ENCODE measurements at regions not wholly inside any gene's neighbourhood (a gene's known extent, or its start where the extent isn't known, plus 50 kb on each side); places are given as distances from the start of the nearest gene placed in this dataset.

DNA sequence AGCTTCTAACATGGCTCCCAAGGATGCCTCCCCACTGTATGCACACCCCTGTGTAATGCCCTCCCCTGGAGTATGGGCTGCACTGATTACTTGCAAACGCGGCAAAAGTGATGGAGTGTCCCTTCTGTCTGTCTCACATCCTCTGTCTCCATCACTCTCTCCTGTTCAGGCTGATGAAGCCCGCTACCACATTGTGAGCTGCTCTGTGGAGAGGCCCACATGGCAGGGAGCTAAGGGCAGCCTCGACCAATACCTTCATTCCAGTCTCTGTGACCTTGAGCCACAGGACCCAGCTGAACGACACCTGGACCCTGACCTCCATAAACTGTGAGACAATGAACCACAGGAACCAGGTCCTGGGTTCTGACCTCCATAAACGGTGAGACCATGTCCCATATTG lies 154.1 kb upstream of the ETV3 start:
- H3K27me3 ChIP-seq (ENCODE audit: insufficient read depth), result peaks cover 26% of the 10 kb centered on the region; the same call in 1 of the 2 replicates
- H3K4me3 ChIP-seq (ENCODE audit: low read depth in 2 of 2, low read length in 1 of 2), result no peak overlapping the region
- H3K9me3 ChIP-seq, result no peaks in the 10 kb centered on the region
- no peak overlapping the region for H3K4me2 ChIP-seq
- H3K79me2 ChIP-seq (ENCODE audit: insufficient read depth), result no peaks in the 10 kb centered on the region
- H3F3A ChIP-seq (replicated peaks; ENCODE audit: insufficient read depth), result no peaks in the 10 kb centered on the region
- no peak overlapping the region for H3K27ac ChIP-seq (ENCODE audit: low read depth in 2 of 2, low read length in 1 of 2)
- H3K36me3 ChIP-seq (replicated peaks in 1 of 2; ENCODE audit: control insufficient read depth in 1 of 2, insufficient read depth in 2 of 2, low read length in 1 of 2), result no peaks in the 10 kb centered on the region
- TF ChIP-seq USF2 (IDR thresholded peaks at IDR 0.05; ENCODE audit: borderline replicate concordance, low read depth, low read length) (no peak), POLR2AphosphoS5 (IDR thresholded peaks at IDR 0.05; ENCODE audit: low read depth, low read length) (no peak), RCOR1 (IDR thresholded peaks at IDR 0.05; ENCODE audit: low read length) (no peak), GATA2 (CRISPR knock-in tag; IDR thresholded peaks at IDR 0.05) (no peak), IRF3 (IDR thresholded peaks at IDR 0.05; ENCODE audit: low read depth, low read length) (no peak), RAD21 (IDR thresholded peaks at IDR 0.05; ENCODE audit: low read length) (no peak), GABPA (IDR thresholded peaks at IDR 0.05; ENCODE audit: low read depth) (no peak), TAF1 (IDR thresholded peaks at IDR 0.05; ENCODE audit: borderline replicate concordance, low read depth, low read length) (no peak), EZH2phosphoT487 (IDR thresholded peaks at IDR 0.05; ENCODE audit: borderline replicate concordance, low read depth) (no peak)
- TF ChIP-seq, protein P1, sequence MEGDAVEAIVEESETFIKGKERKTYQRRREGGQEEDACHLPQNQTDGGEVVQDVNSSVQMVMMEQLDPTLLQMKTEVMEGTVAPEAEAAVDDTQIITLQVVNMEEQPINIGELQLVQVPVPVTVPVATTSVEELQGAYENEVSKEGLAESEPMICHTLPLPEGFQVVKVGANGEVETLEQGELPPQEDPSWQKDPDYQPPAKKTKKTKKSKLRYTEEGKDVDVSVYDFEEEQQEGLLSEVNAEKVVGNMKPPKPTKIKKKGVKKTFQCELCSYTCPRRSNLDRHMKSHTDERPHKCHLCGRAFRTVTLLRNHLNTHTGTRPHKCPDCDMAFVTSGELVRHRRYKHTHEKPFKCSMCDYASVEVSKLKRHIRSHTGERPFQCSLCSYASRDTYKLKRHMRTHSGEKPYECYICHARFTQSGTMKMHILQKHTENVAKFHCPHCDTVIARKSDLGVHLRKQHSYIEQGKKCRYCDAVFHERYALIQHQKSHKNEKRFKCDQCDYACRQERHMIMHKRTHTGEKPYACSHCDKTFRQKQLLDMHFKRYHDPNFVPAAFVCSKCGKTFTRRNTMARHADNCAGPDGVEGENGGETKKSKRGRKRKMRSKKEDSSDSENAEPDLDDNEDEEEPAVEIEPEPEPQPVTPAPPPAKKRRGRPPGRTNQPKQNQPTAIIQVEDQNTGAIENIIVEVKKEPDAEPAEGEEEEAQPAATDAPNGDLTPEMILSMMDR (IDR thresholded peaks at IDR 0.05), result no peak
- TF ChIP-seq, protein P2, sequence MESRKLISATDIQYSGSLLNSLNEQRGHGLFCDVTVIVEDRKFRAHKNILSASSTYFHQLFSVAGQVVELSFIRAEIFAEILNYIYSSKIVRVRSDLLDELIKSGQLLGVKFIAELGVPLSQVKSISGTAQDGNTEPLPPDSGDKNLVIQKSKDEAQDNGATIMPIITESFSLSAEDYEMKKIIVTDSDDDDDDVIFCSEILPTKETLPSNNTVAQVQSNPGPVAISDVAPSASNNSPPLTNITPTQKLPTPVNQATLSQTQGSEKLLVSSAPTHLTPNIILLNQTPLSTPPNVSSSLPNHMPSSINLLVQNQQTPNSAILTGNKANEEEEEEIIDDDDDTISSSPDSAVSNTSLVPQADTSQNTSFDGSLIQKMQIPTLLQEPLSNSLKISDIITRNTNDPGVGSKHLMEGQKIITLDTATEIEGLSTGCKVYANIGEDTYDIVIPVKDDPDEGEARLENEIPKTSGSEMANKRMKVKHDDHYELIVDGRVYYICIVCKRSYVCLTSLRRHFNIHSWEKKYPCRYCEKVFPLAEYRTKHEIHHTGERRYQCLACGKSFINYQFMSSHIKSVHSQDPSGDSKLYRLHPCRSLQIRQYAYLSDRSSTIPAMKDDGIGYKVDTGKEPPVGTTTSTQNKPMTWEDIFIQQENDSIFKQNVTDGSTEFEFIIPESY (IDR thresholded peaks at IDR 0.05; ENCODE audit: borderline replicate concordance, low read depth), result no peak
- no peaks in the 10 kb centered on the region for H3K4me1 ChIP-seq (ENCODE audit: control insufficient read depth in 1 of 2, insufficient read depth in 2 of 2, low read depth in 1 of 2, low read length in 1 of 2)
- CTCF ChIA-PET, result no interaction called here
- H3K9ac ChIP-seq, result no peak overlapping the region
- no peaks in the 10 kb centered on the region for H4K20me1 ChIP-seq (ENCODE audit: insufficient read depth)
- POLR2A ChIA-PET, result no interaction called here
- no peak overlapping the region for H2AFZ ChIP-seq (ENCODE audit: low read depth)
- H3K9me2 ChIP-seq, result no peaks in the 10 kb centered on the region
- WGBS (ENCODE audit: low lambda C conversion rate), result 6% methylated on average over 4 of the region's 6 CpGs
- DNase-seq, result no peak

- Histone ChIP-seq H3F3A (replicated peaks; ENCODE audit: insufficient read depth) (no peaks in the 10 kb centered on the region), H3K79me2 (ENCODE audit: insufficient read depth) (no peaks in the 10 kb centered on the region), H3K4me1 (ENCODE audit: control insufficient read depth in 1 of 2, insufficient read depth in 2 of 2, low read depth in 1 of 2, low read length in 1 of 2) (no peaks in the 10 kb centered on the region), H3K27me3 (ENCODE audit: insufficient read depth) (peaks cover 26% of the 10 kb centered on the region; the same call in 1 of the 2 replicates), H4K20me1 (ENCODE audit: insufficient read depth) (no peaks in the 10 kb centered on the region), H3K4me2 (no peak overlapping the region), H3K4me3 (ENCODE audit: low read depth in 2 of 2, low read length in 1 of 2) (no peak overlapping the region), H3K9ac (no peak overlapping the region), H3K36me3 (replicated peaks in 1 of 2; ENCODE audit: control insufficient read depth in 1 of 2, insufficient read depth in 2 of 2, low read length in 1 of 2) (no peaks in the 10 kb centered on the region), H3K27ac (ENCODE audit: low read depth in 2 of 2, low read length in 1 of 2) (no peak overlapping the region), H2AFZ (ENCODE audit: low read depth) (no peak overlapping the region), H3K9me3 (no peaks in the 10 kb centered on the region), H3K9me2 (no peaks in the 10 kb centered on the region)
- 0% methylated on average over 2 of the region's 2 CpGs for WGBS (ENCODE audit: low lambda C conversion rate)
- DNase-seq, result no peak
- ChIA-PET CTCF (interaction anchor here (0.6 kb wide), 1 partner anchor 95 kb away, joined by 3 read pairs; no protein-coding TSS in a partner anchor), POLR2A (no interaction called here)
- no peak for TF ChIP-seq RXRA (IDR thresholded peaks at IDR 0.05; ENCODE audit: borderline replicate concordance, low read depth)
- TF ChIP-seq SIN3A (IDR thresholded peaks at IDR 0.05; ENCODE audit: borderline replicate concordance, low read depth, low read length), result no peak
- no peak for TF ChIP-seq EZH2phosphoT487 (IDR thresholded peaks at IDR 0.05; ENCODE audit: borderline replicate concordance, low read depth)
- no peak for TF ChIP-seq TCF12 (IDR thresholded peaks at IDR 0.05)
- no peak for TF ChIP-seq MEF2A (IDR thresholded peaks at IDR 0.05; ENCODE audit: borderline replicate concordance, low read depth)
- no peak for TF ChIP-seq JUND (IDR thresholded peaks at IDR 0.05)
- TF ChIP-seq, protein P3, sequence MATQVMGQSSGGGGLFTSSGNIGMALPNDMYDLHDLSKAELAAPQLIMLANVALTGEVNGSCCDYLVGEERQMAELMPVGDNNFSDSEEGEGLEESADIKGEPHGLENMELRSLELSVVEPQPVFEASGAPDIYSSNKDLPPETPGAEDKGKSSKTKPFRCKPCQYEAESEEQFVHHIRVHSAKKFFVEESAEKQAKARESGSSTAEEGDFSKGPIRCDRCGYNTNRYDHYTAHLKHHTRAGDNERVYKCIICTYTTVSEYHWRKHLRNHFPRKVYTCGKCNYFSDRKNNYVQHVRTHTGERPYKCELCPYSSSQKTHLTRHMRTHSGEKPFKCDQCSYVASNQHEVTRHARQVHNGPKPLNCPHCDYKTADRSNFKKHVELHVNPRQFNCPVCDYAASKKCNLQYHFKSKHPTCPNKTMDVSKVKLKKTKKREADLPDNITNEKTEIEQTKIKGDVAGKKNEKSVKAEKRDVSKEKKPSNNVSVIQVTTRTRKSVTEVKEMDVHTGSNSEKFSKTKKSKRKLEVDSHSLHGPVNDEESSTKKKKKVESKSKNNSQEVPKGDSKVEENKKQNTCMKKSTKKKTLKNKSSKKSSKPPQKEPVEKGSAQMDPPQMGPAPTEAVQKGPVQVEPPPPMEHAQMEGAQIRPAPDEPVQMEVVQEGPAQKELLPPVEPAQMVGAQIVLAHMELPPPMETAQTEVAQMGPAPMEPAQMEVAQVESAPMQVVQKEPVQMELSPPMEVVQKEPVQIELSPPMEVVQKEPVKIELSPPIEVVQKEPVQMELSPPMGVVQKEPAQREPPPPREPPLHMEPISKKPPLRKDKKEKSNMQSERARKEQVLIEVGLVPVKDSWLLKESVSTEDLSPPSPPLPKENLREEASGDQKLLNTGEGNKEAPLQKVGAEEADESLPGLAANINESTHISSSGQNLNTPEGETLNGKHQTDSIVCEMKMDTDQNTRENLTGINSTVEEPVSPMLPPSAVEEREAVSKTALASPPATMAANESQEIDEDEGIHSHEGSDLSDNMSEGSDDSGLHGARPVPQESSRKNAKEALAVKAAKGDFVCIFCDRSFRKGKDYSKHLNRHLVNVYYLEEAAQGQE (IDR thresholded peaks at IDR 0.05; ENCODE audit: low read depth, low read length), result no peak
- TF ChIP-seq, protein P4, sequence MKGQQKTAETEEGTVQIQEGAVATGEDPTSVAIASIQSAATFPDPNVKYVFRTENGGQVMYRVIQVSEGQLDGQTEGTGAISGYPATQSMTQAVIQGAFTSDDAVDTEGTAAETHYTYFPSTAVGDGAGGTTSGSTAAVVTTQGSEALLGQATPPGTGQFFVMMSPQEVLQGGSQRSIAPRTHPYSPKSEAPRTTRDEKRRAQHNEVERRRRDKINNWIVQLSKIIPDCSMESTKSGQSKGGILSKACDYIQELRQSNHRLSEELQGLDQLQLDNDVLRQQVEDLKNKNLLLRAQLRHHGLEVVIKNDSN (IDR thresholded peaks at IDR 0.05; ENCODE audit: borderline replicate concordance, low read depth), result no peak
- no peak for TF ChIP-seq ELF1 (IDR thresholded peaks at IDR 0.05)
Observed at GRCh38 chr1:157291083-157291482, 152.9 kb upstream of the ETV3 start.

Measured in SK-N-SH (cell line).